MG63 (cell line): ENCODE measurements at regions not wholly inside any gene's neighbourhood (a gene's known extent, or its start where the extent isn't known, plus 50 kb on each side); places are given as distances from the start of the nearest gene placed in this dataset.
"Not testable (repeated sequence)": the region's sequence is repeated elsewhere in the genome, so short reads cannot be mapped to it uniquely, and the experiment has no call there.

ENCODE experiments used
- DNase-seq: peaks from one replicate; pipeline ENCODE4 v3.0.0-alpha.2; 2020
- H3K27me3 ChIP-seq: fragments of 250-450 bp; sonication (Bioruptor Pico); 2 replicates; pipeline ENCODE4 v1.5.1; 2020; ENCODE audit warnings: mild to moderate bottlenecking, moderate library complexity
- H3K36me3 ChIP-seq: fragments of 250-450 bp; sonication (Bioruptor Pico); 2 replicates; pipeline ENCODE4 v1.5.1; 2020; ENCODE audit warnings: mild to moderate bottlenecking, moderate library complexity
- H3K4me3 ChIP-seq: fragments of 250-450 bp; sonication (Bioruptor Pico); 2 replicates; pipeline ENCODE4 v1.5.1; 2020; ENCODE audit warnings: mild to moderate bottlenecking, moderate library complexity
- H3K9me3 ChIP-seq: fragments of 250-450 bp; sonication (Bioruptor Pico); 2 replicates; pipeline ENCODE4 v1.5.1; 2020; ENCODE audit warnings: mild to moderate bottlenecking, moderate library complexity

- Histone ChIP-seq H3K27me3 (no peaks in the 10 kb centered on the region), H3K36me3 (no peaks in the 10 kb centered on the region), H3K4me3 (no peak overlapping the region), H3K9me3 (no peaks in the 10 kb centered on the region)
- no peak for DNase-seq
Measured at GRCh38 chr9:7640231-7640630, 159.3 kb downstream of the DMAC1 start.

- no peaks in the 10 kb centered on the region for H3K27me3 ChIP-seq
- no peak overlapping the region for H3K4me3 ChIP-seq
- H3K36me3 ChIP-seq, result no peaks in the 10 kb centered on the region
- no peak for DNase-seq
- no peaks in the 10 kb centered on the region for H3K9me3 ChIP-seq
Measured at GRCh38 chr9:7639471-7639870, 160.1 kb downstream of the DMAC1 start.

GRCh38 chr9:7636838-7637467 is 162.6 kb downstream of the DMAC1 start:
- no peaks in the 10 kb centered on the region for H3K9me3 ChIP-seq
- DNase-seq, result no peak
- no peaks in the 10 kb centered on the region for H3K36me3 ChIP-seq
- H3K4me3 ChIP-seq, result no peak overlapping the region
- H3K27me3 ChIP-seq, result no peaks in the 10 kb centered on the region

GRCh38 chr9:7636309-7636708 is 163.3 kb downstream of the DMAC1 start:
- H3K36me3 ChIP-seq, result no peaks in the 10 kb centered on the region
- no peaks in the 10 kb centered on the region for H3K27me3 ChIP-seq
- no peak overlapping the region for H3K4me3 ChIP-seq
- DNase-seq, result no peak
- H3K9me3 ChIP-seq, result no peaks in the 10 kb centered on the region

GRCh38 chr9:7626571-7627029 is 173.0 kb downstream of the DMAC1 start:
- not testable (repeated sequence) for DNase-seq, H3K27me3 ChIP-seq, H3K36me3 ChIP-seq, H3K9me3 ChIP-seq, H3K4me3 ChIP-seq

- no peaks in the 10 kb centered on the region for H3K27me3 ChIP-seq
- H3K9me3 ChIP-seq, result no peaks in the 10 kb centered on the region
- H3K36me3 ChIP-seq, result no peaks in the 10 kb centered on the region
- no peak overlapping the region for H3K4me3 ChIP-seq
- DNase-seq, result no peak
Measured at GRCh38 chr9:7622481-7622880, 177.1 kb downstream of the DMAC1 start.

- Histone ChIP-seq H3K9me3 (no peaks in the 10 kb centered on the region), H3K27me3 (no peaks in the 10 kb centered on the region), H3K36me3 (no peaks in the 10 kb centered on the region), H3K4me3 (no peak overlapping the region)
- no peak for DNase-seq
Measured at GRCh38 chr9:7615344-7615743, 184.2 kb downstream of the DMAC1 start.

- no peak overlapping the region for H3K4me3 ChIP-seq
- no peaks in the 10 kb centered on the region for H3K9me3 ChIP-seq
- no peak for DNase-seq
- no peaks in the 10 kb centered on the region for H3K36me3 ChIP-seq
- H3K27me3 ChIP-seq, result no peaks in the 10 kb centered on the region
Measured at GRCh38 chr9:7613931-7614330, 185.6 kb downstream of the DMAC1 start.

GRCh38 chr9:7608261-7608660 is 191.3 kb downstream of the DMAC1 start:
- Histone ChIP-seq H3K4me3 (no peak overlapping the region), H3K9me3 (no peaks in the 10 kb centered on the region), H3K27me3 (no peaks in the 10 kb centered on the region), H3K36me3 (no peaks in the 10 kb centered on the region)
- DNase-seq, result no peak

- no peak for DNase-seq
- Histone ChIP-seq H3K9me3 (no peaks in the 10 kb centered on the region), H3K4me3 (no peak overlapping the region), H3K27me3 (no peaks in the 10 kb centered on the region), H3K36me3 (no peaks in the 10 kb centered on the region)
Measured at GRCh38 chr9:7607421-7607820, 192.2 kb downstream of the DMAC1 start.

GRCh38 chr9:7606591-7606990 is 193.0 kb downstream of the DMAC1 start:
- Histone ChIP-seq H3K27me3 (no peaks in the 10 kb centered on the region), H3K4me3 (no peak overlapping the region), H3K9me3 (no peaks in the 10 kb centered on the region), H3K36me3 (no peaks in the 10 kb centered on the region)
- no peak for DNase-seq

- Histone ChIP-seq H3K4me3 (no peak overlapping the region), H3K27me3 (no peaks in the 10 kb centered on the region), H3K9me3 (no peaks in the 10 kb centered on the region), H3K36me3 (no peaks in the 10 kb centered on the region)
- no peak for DNase-seq
Measured at GRCh38 chr9:7601739-7602138, 197.8 kb downstream of the DMAC1 start.

- Histone ChIP-seq H3K36me3 (no peaks in the 10 kb centered on the region), H3K4me3 (no peak overlapping the region), H3K9me3 (no peaks in the 10 kb centered on the region), H3K27me3 (no peaks in the 10 kb centered on the region)
- no peak for DNase-seq
Measured at GRCh38 chr9:7597716-7598115, 201.9 kb downstream of the DMAC1 start.

GRCh38 chr9:7592321-7593316 is 207.0 kb downstream of the DMAC1 start:
- no peaks in the 10 kb centered on the region for H3K9me3 ChIP-seq
- no peaks in the 10 kb centered on the region for H3K36me3 ChIP-seq
- no peaks in the 10 kb centered on the region for H3K27me3 ChIP-seq
- no peak overlapping the region for H3K4me3 ChIP-seq
- no peak for DNase-seq

- no peaks in the 10 kb centered on the region for H3K36me3 ChIP-seq
- DNase-seq, result no peak
- H3K27me3 ChIP-seq, result no peaks in the 10 kb centered on the region
- H3K4me3 ChIP-seq, result no peak overlapping the region
- H3K9me3 ChIP-seq, result no peaks in the 10 kb centered on the region
Measured at GRCh38 chr9:7591501-7591900, 208.1 kb downstream of the DMAC1 start.

GRCh38 chr9:7580568-7580967 is 219.0 kb downstream of the DMAC1 start:
- no peak for DNase-seq

GRCh38 chr9:7579351-7579750 is 220.2 kb downstream of the DMAC1 start:
- H3K36me3 ChIP-seq, result no peaks in the 10 kb centered on the region
- H3K27me3 ChIP-seq, result no peaks in the 10 kb centered on the region
- no peaks in the 10 kb centered on the region for H3K9me3 ChIP-seq

More at GRCh38 chr9:7580568-7580967, 219.0 kb downstream of the DMAC1 start:
- H3K36me3 ChIP-seq, result no peaks in the 10 kb centered on the region
- no peaks in the 10 kb centered on the region for H3K9me3 ChIP-seq
- H3K27me3 ChIP-seq, result no peaks in the 10 kb centered on the region
- H3K4me3 ChIP-seq, result no peak overlapping the region

GRCh38 chr9:7578951-7579350 is 220.6 kb downstream of the DMAC1 start:
- no peak overlapping the region for H3K4me3 ChIP-seq
- no peaks in the 10 kb centered on the region for H3K36me3 ChIP-seq
- H3K27me3 ChIP-seq, result no peaks in the 10 kb centered on the region
- no peaks in the 10 kb centered on the region for H3K9me3 ChIP-seq
- DNase-seq, result no peak

More at GRCh38 chr9:7579351-7579750, 220.2 kb downstream of the DMAC1 start:
- no peak for DNase-seq
- no peak overlapping the region for H3K4me3 ChIP-seq
